ENCODE measurements at regions not wholly inside any gene's neighbourhood (a gene's known extent, or its start where the extent isn't known, plus 50 kb on each side); places are given as distances from the start of the nearest gene placed in this dataset.

DNA sequence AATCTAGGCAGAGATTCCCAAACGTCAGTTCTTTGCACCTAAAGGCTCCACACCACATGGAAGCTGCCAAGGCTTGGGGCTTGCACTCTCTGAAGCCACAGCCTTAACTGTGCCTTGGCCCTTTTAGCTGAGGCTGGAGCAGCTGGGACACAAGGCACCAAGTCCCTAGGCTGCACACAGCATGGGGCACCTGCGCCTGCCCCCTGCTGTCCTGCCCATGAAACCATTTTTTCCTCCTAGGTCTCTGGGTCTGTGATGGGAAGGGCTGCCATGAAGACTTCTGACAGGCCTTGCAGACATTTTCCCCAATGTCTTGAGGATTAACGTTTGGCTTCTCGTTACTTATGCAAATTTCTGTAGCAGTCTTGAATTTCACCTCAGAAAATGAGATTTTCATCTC, 241.5 kb downstream of the OSR1 start:
- POLR2A ChIA-PET = no interaction called here
- TF ChIP-seq, protein P1, sequence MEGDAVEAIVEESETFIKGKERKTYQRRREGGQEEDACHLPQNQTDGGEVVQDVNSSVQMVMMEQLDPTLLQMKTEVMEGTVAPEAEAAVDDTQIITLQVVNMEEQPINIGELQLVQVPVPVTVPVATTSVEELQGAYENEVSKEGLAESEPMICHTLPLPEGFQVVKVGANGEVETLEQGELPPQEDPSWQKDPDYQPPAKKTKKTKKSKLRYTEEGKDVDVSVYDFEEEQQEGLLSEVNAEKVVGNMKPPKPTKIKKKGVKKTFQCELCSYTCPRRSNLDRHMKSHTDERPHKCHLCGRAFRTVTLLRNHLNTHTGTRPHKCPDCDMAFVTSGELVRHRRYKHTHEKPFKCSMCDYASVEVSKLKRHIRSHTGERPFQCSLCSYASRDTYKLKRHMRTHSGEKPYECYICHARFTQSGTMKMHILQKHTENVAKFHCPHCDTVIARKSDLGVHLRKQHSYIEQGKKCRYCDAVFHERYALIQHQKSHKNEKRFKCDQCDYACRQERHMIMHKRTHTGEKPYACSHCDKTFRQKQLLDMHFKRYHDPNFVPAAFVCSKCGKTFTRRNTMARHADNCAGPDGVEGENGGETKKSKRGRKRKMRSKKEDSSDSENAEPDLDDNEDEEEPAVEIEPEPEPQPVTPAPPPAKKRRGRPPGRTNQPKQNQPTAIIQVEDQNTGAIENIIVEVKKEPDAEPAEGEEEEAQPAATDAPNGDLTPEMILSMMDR (IDR thresholded peaks at IDR 0.05; ENCODE audit: insufficient read depth in 1 of 2, low read depth in 1 of 2, low read length in 1 of 2, severe bottlenecking in 1 of 2, unreplicated experiment in 1 of 2) = no peak
- no peak for DNase-seq
- H3K27ac Mint-ChIP-seq (ENCODE audit: unreplicated experiment) = no peak overlapping the region
- CTCF ChIA-PET = no interaction called here
- H3K27me3 Mint-ChIP-seq (ENCODE audit: insufficient read depth, unreplicated experiment) = no peaks in the 10 kb centered on the region
- peaks cover 11% of the 10 kb centered on the region for H3K9me3 Mint-ChIP-seq (ENCODE audit: unreplicated experiment)
- no peak overlapping the region for H3K4me3 ChIP-seq (ENCODE audit: low read depth, low read length)
- intact Hi-C loops (cut with micrococcal nuclease; ENCODE audit: unreplicated experiment) = no loop called here
- BruUV-seq (replicated peaks) = no TSS peak
- H3K4me1 Mint-ChIP-seq (ENCODE audit: low read depth, unreplicated experiment) = no peaks in the 10 kb centered on the region
- H3K36me3 Mint-ChIP-seq (ENCODE audit: insufficient read depth, unreplicated experiment) = no peaks in the 10 kb centered on the region
- H3K4me1 ChIP-seq = no peaks in the 10 kb centered on the region
- no peaks in the 10 kb centered on the region for H3K27me3 ChIP-seq (replicated peaks; ENCODE audit: control insufficient read depth, insufficient read depth, low read length)
- no peaks in the 10 kb centered on the region for H3K9me3 ChIP-seq
- H3K4me3 Mint-ChIP-seq (ENCODE audit: unreplicated experiment) = no peak overlapping the region
- H3K36me3 ChIP-seq (ENCODE audit: control insufficient read depth, insufficient read depth, low read length) = no peaks in the 10 kb centered on the region; the same call in 1 of the 2 replicates

- DNase-seq = no peak
- BruUV-seq (replicated peaks) = no TSS peak
- Histone ChIP-seq H3K4me1 (no peaks in the 10 kb centered on the region), H3K9me3 (no peaks in the 10 kb centered on the region), H3K36me3 (ENCODE audit: control insufficient read depth, insufficient read depth, low read length) (no peaks in the 10 kb centered on the region), H3K27me3 (replicated peaks; ENCODE audit: control insufficient read depth, insufficient read depth, low read length) (no peaks in the 10 kb centered on the region), H3K4me3 (ENCODE audit: low read depth, low read length) (no peak overlapping the region)
- H3K4me3 Mint-ChIP-seq (ENCODE audit: unreplicated experiment) = no peak overlapping the region
- H3K36me3 Mint-ChIP-seq (ENCODE audit: insufficient read depth, unreplicated experiment) = no peaks in the 10 kb centered on the region
- H3K9me3 Mint-ChIP-seq (ENCODE audit: unreplicated experiment) = peaks cover 11% of the 10 kb centered on the region
- intact Hi-C loops (cut with micrococcal nuclease; ENCODE audit: unreplicated experiment) = loop anchor here (2.0 kb wide), 1 partner anchor 26 kb away; no protein-coding TSS in a partner anchor
- TF ChIP-seq, protein P1 (IDR thresholded peaks at IDR 0.05; ENCODE audit: insufficient read depth in 1 of 2, low read depth in 1 of 2, low read length in 1 of 2, severe bottlenecking in 1 of 2, unreplicated experiment in 1 of 2) = no peak
- no peak overlapping the region for H3K27ac Mint-ChIP-seq (ENCODE audit: unreplicated experiment)
- ChIA-PET POLR2A (no interaction called here), CTCF (no interaction called here)
- H3K4me1 Mint-ChIP-seq (ENCODE audit: low read depth, unreplicated experiment) = no peaks in the 10 kb centered on the region
- no peaks in the 10 kb centered on the region for H3K27me3 Mint-ChIP-seq (ENCODE audit: insufficient read depth, unreplicated experiment)
These were observed 243.6 kb downstream of the OSR1 start for GRCh38 chr2:19114754-19115231.

- Histone ChIP-seq H3K4me1 (no peaks in the 10 kb centered on the region), H3K27me3 (replicated peaks; ENCODE audit: control insufficient read depth, insufficient read depth, low read length) (no peaks in the 10 kb centered on the region), H3K4me3 (ENCODE audit: low read depth, low read length) (no peak overlapping the region), H3K9me3 (no peaks in the 10 kb centered on the region), H3K36me3 (ENCODE audit: control insufficient read depth, insufficient read depth, low read length) (no peaks in the 10 kb centered on the region)
- no peak for DNase-seq
- Mint-ChIP-seq H3K36me3 (ENCODE audit: insufficient read depth, unreplicated experiment) (no peaks in the 10 kb centered on the region), H3K27me3 (ENCODE audit: insufficient read depth, unreplicated experiment) (no peaks in the 10 kb centered on the region), H3K9me3 (ENCODE audit: unreplicated experiment) (peaks cover 11% of the 10 kb centered on the region), H3K4me1 (ENCODE audit: low read depth, unreplicated experiment) (no peaks in the 10 kb centered on the region), H3K4me3 (ENCODE audit: unreplicated experiment) (no peak overlapping the region), H3K27ac (ENCODE audit: unreplicated experiment) (no peak overlapping the region)
- intact Hi-C loops (cut with micrococcal nuclease; ENCODE audit: unreplicated experiment) = loop anchor here (2.0 kb wide), 1 partner anchor 27 kb away; no protein-coding TSS in a partner anchor
- ChIA-PET CTCF (no interaction called here), POLR2A (no interaction called here)
- TF ChIP-seq, protein P1 (IDR thresholded peaks at IDR 0.05; ENCODE audit: insufficient read depth in 1 of 2, low read depth in 1 of 2, low read length in 1 of 2, severe bottlenecking in 1 of 2, unreplicated experiment in 1 of 2) = no peak
- no TSS peak for BruUV-seq (replicated peaks)
These were observed 244.3 kb downstream of the OSR1 start for GRCh38 chr2:19114126-19114525.
